Colonic mucosa (tissue), 4 donors: ENCODE measurements at regions not wholly inside any gene's neighbourhood (a gene's known extent, or its start where the extent isn't known, plus 50 kb on each side); places are given as distances from the start of the nearest gene placed in this dataset.

Experiments
- DNase-seq: peaks from one replicate; pipeline ENCODE4 v3.0.0-alpha.2; 2020
- H3K27ac ChIP-seq: fragments of 200-600 bp; one replicate; pipeline ENCODE4 v1.8.0; 2021
- H3K27me3 ChIP-seq: fragments of 200-600 bp; one replicate; pipeline ENCODE4 v1.8.0; 2021
- H3K36me3 ChIP-seq: fragments of 200-600 bp; one replicate; pipeline ENCODE4 v1.8.0; 2021
- H3K4me1 ChIP-seq: fragments of 200-600 bp; one replicate; pipeline ENCODE4 v1.8.0; 2021; ENCODE audit warnings: mild to moderate bottlenecking
- H3K4me3 ChIP-seq: fragments of 200-600 bp; one replicate; pipeline ENCODE4 v1.8.0; 2021
- H3K9ac ChIP-seq, 2 donors: one replicate each; pipeline ENCODE4 v1.7.0; 2013; ENCODE audit warnings: control low read depth in 2 of 2, low read depth in 2 of 2, low read length in 2 of 2
- H3K9me3 ChIP-seq: fragments of 200-600 bp; one replicate; pipeline ENCODE4 v1.8.0; 2021
- CTCF ChIP-seq: fragments of 200-600 bp; IDR thresholded peaks from one replicate; pipeline ENCODE4 v1.8.0; 2022; ENCODE audit warnings: antibody characterized with exemption, mild to moderate bottlenecking
- intact Hi-C: fragments of 100-400 bp; cut with DNase I; formaldehyde crosslinking; loops from one replicate; pipeline ENCODE4 v1.14.1; 2022
- donor health status: healthy.
- donor health status: DM: no; HTN: no; CAD: no.
- donor health status: DM: no; HTN: no; CAD: no.

GRCh38 chr2:71856773-71857525 lies 290.7 kb downstream of the CYP26B1 start:
- intact Hi-C loops: no loop called here
- Histone ChIP-seq H3K4me1 (no peaks in the 10 kb centered on the region), H3K9ac (no peak overlapping the region), H3K36me3 (no peaks in the 10 kb centered on the region), H3K27me3 (no peaks in the 10 kb centered on the region), H3K9me3 (no peaks in the 10 kb centered on the region), H3K27ac (no peak overlapping the region), H3K4me3 (no peak overlapping the region)
- no peak for TF ChIP-seq CTCF
- DNase-seq: no peak

GRCh38 chr2:71853858-71854257 lies 293.8 kb downstream of the CYP26B1 start:
- Histone ChIP-seq H3K4me1 (no peaks in the 10 kb centered on the region), H3K9ac (no peak overlapping the region), H3K4me3 (no peak overlapping the region), H3K27ac (no peak overlapping the region), H3K36me3 (no peaks in the 10 kb centered on the region), H3K27me3 (no peaks in the 10 kb centered on the region), H3K9me3 (no peaks in the 10 kb centered on the region)
- TF ChIP-seq CTCF: no peak
- DNase-seq: no peak
- intact Hi-C loops: no loop called here

- no peak for DNase-seq
- H3K9ac ChIP-seq: no peak overlapping the region
- H3K9me3 ChIP-seq: no peaks in the 10 kb centered on the region
- intact Hi-C loops: no loop called here
- TF ChIP-seq CTCF: no peak
- no peak overlapping the region for H3K4me3 ChIP-seq
- H3K27ac ChIP-seq: no peak overlapping the region
- H3K27me3 ChIP-seq: no peaks in the 10 kb centered on the region
- H3K4me1 ChIP-seq: no peaks in the 10 kb centered on the region
- H3K36me3 ChIP-seq: no peaks in the 10 kb centered on the region
Observed at GRCh38 chr2:71852141-71852711, 295.4 kb downstream of the CYP26B1 start.

GRCh38 chr2:71851094-71851750 lies 296.4 kb downstream of the CYP26B1 start:
- intact Hi-C loops: no loop called here
- no peaks in the 10 kb centered on the region for H3K4me1 ChIP-seq
- H3K27ac ChIP-seq: no peak overlapping the region
- H3K27me3 ChIP-seq: no peaks in the 10 kb centered on the region
- H3K4me3 ChIP-seq: no peak overlapping the region
- H3K9me3 ChIP-seq: no peaks in the 10 kb centered on the region
- no peak for DNase-seq
- H3K36me3 ChIP-seq: no peaks in the 10 kb centered on the region
- TF ChIP-seq CTCF: no peak
- no peak overlapping the region for H3K9ac ChIP-seq

- no peak overlapping the region for H3K27ac ChIP-seq
- H3K36me3 ChIP-seq: no peaks in the 10 kb centered on the region
- DNase-seq: no peak
- no peaks in the 10 kb centered on the region for H3K9me3 ChIP-seq
- TF ChIP-seq CTCF: no peak
- no peaks in the 10 kb centered on the region for H3K4me1 ChIP-seq
- intact Hi-C loops: no loop called here
- no peaks in the 10 kb centered on the region for H3K27me3 ChIP-seq
- H3K4me3 ChIP-seq: no peak overlapping the region
- H3K9ac ChIP-seq: no peak overlapping the region
Observed at GRCh38 chr2:71850306-71850801, 297.3 kb downstream of the CYP26B1 start.
